CD4-positive, alpha-beta T cell (primary cell): ENCODE measurements at regions not wholly inside any gene's neighbourhood (a gene's known extent, or its start where the extent isn't known, plus 50 kb on each side); places are given as distances from the start of the nearest gene placed in this dataset.

Source experiments
- ATAC-seq: fragments of 200-7000 bp; cut with Tn5 transposase; one replicate; pipeline ENCODE4 v1.10.0; 2022; ENCODE audit warnings: mild to moderate bottlenecking; ENCODE audit not compliant: poor library complexity
- CTCF ChIA-PET: fragments of 350-600 bp; sonication (Branson Sonifier 250); formaldehyde crosslinking; loops from one replicate; lab custom pipeline; 2021; ENCODE audit warnings: antibody characterized with exemption, inconsistent platforms; lab: Charles Lee
- POLR2A ChIA-PET: fragments of 350-600 bp; sonication (Branson Sonifier 250); formaldehyde crosslinking; loops from one replicate; lab custom pipeline; 2021; ENCODE audit warnings: antibody characterized with exemption, inconsistent platforms; lab: Charles Lee
- DNase-seq, 14 experiments: peaks; one replicate each; pipeline ENCODE4 v3.0.0-alpha.2; 2013 to 2020; ENCODE audit warnings: mixed read lengths in 2 of 14
- H3K27ac ChIP-seq, 2 donors: one replicate each; pipeline versions ENCODE4 v1.5.1 to v1.7.0; 2013; ENCODE audit warnings: low read length in 2 of 2, low read depth in 1 of 2, mild to moderate bottlenecking in 1 of 2
- H3K27me3 ChIP-seq, 2 experiments: 1 replicate in 1 of 2; 2 replicates in 1 of 2; pipeline versions ENCODE4 v1.6.1 to v1.7.0; 2013; ENCODE audit warnings: low read length in 2 of 2, control low read depth in 1 of 2, mild to moderate bottlenecking in 1 of 2, moderate library complexity in 1 of 2; ENCODE audit not compliant: insufficient read depth in 2 of 2, control insufficient read depth in 1 of 2
- H3K36me3 ChIP-seq: one replicate; pipeline ENCODE4 v1.6.1; 2013; ENCODE audit warnings: low read length, control low read depth; ENCODE audit not compliant: insufficient read depth
- H3K4me1 ChIP-seq: one replicate; pipeline ENCODE4 v1.6.1; 2013; ENCODE audit warnings: low read length, control low read depth; ENCODE audit not compliant: insufficient read depth
- H3K4me3 ChIP-seq: one replicate; pipeline ENCODE4 v1.5.1; 2013; ENCODE audit warnings: mild to moderate bottlenecking, low read length, moderate library complexity
- H3K9me3 ChIP-seq, 2 experiments: 1 replicate in 1 of 2; 2 replicates in 1 of 2; pipeline versions ENCODE4 v1.6.1 to v1.7.0; 2013; ENCODE audit warnings: low read length in 2 of 2, mild to moderate bottlenecking in 2 of 2, control low read depth in 1 of 2, moderate library complexity in 1 of 2; ENCODE audit not compliant: control insufficient read depth in 1 of 2, insufficient read depth in 1 of 2
- H3K27ac Mint-ChIP-seq: one replicate; pipeline ENCODE4 v1.8.0; 2020; ENCODE audit warnings: mixed read lengths
- H3K27me3 Mint-ChIP-seq: one replicate; pipeline ENCODE4 v1.8.0; 2021; ENCODE audit warnings: mixed read lengths
- H3K36me3 Mint-ChIP-seq: one replicate; pipeline ENCODE4 v1.8.0; 2021; ENCODE audit warnings: low read depth, mixed read lengths
- H3K4me1 Mint-ChIP-seq: one replicate; pipeline ENCODE4 v1.8.0; 2021; ENCODE audit warnings: low read depth, mixed read lengths
- H3K4me3 Mint-ChIP-seq: one replicate; pipeline ENCODE4 v1.8.0; 2020; ENCODE audit warnings: mild to moderate bottlenecking, mixed read lengths
- H3K9me3 Mint-ChIP-seq: one replicate; pipeline ENCODE4 v1.8.0; 2020; ENCODE audit warnings: mixed read lengths
- CTCF ChIP-seq: fragments of 200-600 bp; IDR thresholded peaks from one replicate; pipeline ENCODE4 v1.8.0; 2022; ENCODE audit warnings: antibody characterized with exemption, mild to moderate bottlenecking
- intact Hi-C, 2 experiments: fragments of 100-400 bp; cut with DNase I in 1 of 2; cut with micrococcal nuclease in 1 of 2; formaldehyde crosslinking; loops; one replicate each; pipeline versions ENCODE4 v1.15.1 to v1.9.0; 2023 to 2025; cut with DNase I, micrococcal nuclease

- Histone ChIP-seq H3K9me3 (peaks cover 0 to 9% of the 10 kb centered on the region in 2 experiments), H3K36me3 (no peaks in the 10 kb centered on the region), H3K4me1 (no peaks in the 10 kb centered on the region), H3K27me3 (no peaks in the 10 kb centered on the region), H3K27ac (no peak overlapping the region), H3K4me3 (no peak overlapping the region)
- no peaks in the 10 kb centered on the region for H3K27me3 Mint-ChIP-seq
- CTCF ChIA-PET = no interaction called here
- H3K9me3 Mint-ChIP-seq = peaks cover 13% of the 10 kb centered on the region
- POLR2A ChIA-PET = no interaction called here
- DNase-seq = no peak
- H3K27ac Mint-ChIP-seq = no peak overlapping the region
- no peak for ATAC-seq
- H3K4me3 Mint-ChIP-seq = no peak overlapping the region
- no peaks in the 10 kb centered on the region for H3K4me1 Mint-ChIP-seq
- H3K36me3 Mint-ChIP-seq = no peaks in the 10 kb centered on the region
- TF ChIP-seq CTCF = no peak
- intact Hi-C loops = no loop called here
Measured at GRCh38 chr4:19375931-19376330, 875.8 kb upstream of the SLIT2 start.

GRCh38 chr4:19375136-19375804 lies 876.4 kb upstream of the SLIT2 start:
- ATAC-seq (no peak), DNase-seq (no peak)
- CTCF ChIA-PET = no interaction called here
- Mint-ChIP-seq H3K9me3 (peaks cover 11% of the 10 kb centered on the region), H3K4me3 (no peak overlapping the region), H3K27me3 (no peaks in the 10 kb centered on the region), H3K27ac (no peak overlapping the region), H3K36me3 (no peaks in the 10 kb centered on the region), H3K4me1 (no peaks in the 10 kb centered on the region)
- Histone ChIP-seq H3K4me1 (no peaks in the 10 kb centered on the region), H3K27ac (no peak overlapping the region), H3K36me3 (no peaks in the 10 kb centered on the region), H3K9me3 (peaks cover 0 to 9% of the 10 kb centered on the region in 2 experiments), H3K4me3 (no peak overlapping the region), H3K27me3 (no peaks in the 10 kb centered on the region)
- intact Hi-C loops = no loop called here
- POLR2A ChIA-PET = no interaction called here
- no peak for TF ChIP-seq CTCF

- DNase-seq = no peak
- TF ChIP-seq CTCF = no peak
- Histone ChIP-seq H3K9me3 (peaks cover 0 to 9% of the 10 kb centered on the region in 2 experiments), H3K4me1 (no peaks in the 10 kb centered on the region), H3K36me3 (no peaks in the 10 kb centered on the region), H3K4me3 (no peak overlapping the region), H3K27me3 (no peaks in the 10 kb centered on the region), H3K27ac (no peak overlapping the region)
- intact Hi-C loops = no loop called here
- ChIA-PET CTCF (no interaction called here), POLR2A (interaction anchor here (0.7 kb wide), 1 partner anchor 77 kb away, joined by 3 read pairs; no protein-coding TSS in a partner anchor)
- Mint-ChIP-seq H3K27me3 (no peaks in the 10 kb centered on the region), H3K4me3 (no peak overlapping the region), H3K4me1 (no peaks in the 10 kb centered on the region), H3K9me3 (peaks cover 13% of the 10 kb centered on the region), H3K36me3 (no peaks in the 10 kb centered on the region), H3K27ac (no peak overlapping the region)
- ATAC-seq = no peak
Measured at GRCh38 chr4:19372390-19372789, 879.3 kb upstream of the SLIT2 start.
